GM13976 (cell line): ENCODE measurements at regions not wholly inside any gene's neighbourhood (a gene's known extent, or its start where the extent isn't known, plus 50 kb on each side); places are given as distances from the start of the nearest gene placed in this dataset.
A peak's percentile ranks its signal among the peaks of the same experiment; 100 is the strongest.

Experiments
- DNase-seq: peaks from one replicate; pipeline ENCODE4 v3.0.0; 2012; ENCODE audit warnings: low spot score
- in situ Hi-C: fragments of 300-500 bp; cut with MboI; formaldehyde crosslinking; loops from one replicate; pipeline ENCODE4 v1.12.0; 2022; ENCODE audit warnings: low sequenced_read_pairs, mixed read lengths, inconsistent platforms; ENCODE audit not compliant: unreplicated experiment
- TF ChIP-seq, protein P1 (sequence below): IDR thresholded peaks from 2 replicates; pipeline ENCODE4 v1.5.1; 2012; ENCODE audit warnings: borderline replicate concordance, mild to moderate bottlenecking; ENCODE audit not compliant: insufficient read depth; ENCODE audit errors: extremely low read depth, missing control alignments, control extremely low read depth

DNA sequence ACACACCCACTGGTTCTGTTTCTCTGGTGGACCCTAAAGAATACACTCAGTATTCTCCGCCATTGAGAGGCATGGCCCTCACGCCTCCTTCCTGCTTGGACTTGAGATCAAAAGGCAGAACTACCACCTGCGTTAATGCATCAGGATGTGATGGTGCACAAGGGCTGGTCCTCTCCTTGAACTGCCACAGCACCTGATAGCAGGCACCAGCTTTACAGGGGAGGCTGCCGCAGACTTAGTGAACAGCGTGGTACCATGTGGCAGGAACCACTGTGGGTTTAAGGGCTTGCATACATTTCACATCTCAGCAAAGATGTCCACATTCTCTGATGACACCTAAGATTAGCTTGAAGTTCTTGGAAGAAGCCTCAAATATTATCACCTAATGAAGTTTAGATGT is 208.7 kb downstream of the GADD45G start:
- no peak for DNase-seq
- in situ Hi-C loops = no loop called here
- TF ChIP-seq, protein P1, sequence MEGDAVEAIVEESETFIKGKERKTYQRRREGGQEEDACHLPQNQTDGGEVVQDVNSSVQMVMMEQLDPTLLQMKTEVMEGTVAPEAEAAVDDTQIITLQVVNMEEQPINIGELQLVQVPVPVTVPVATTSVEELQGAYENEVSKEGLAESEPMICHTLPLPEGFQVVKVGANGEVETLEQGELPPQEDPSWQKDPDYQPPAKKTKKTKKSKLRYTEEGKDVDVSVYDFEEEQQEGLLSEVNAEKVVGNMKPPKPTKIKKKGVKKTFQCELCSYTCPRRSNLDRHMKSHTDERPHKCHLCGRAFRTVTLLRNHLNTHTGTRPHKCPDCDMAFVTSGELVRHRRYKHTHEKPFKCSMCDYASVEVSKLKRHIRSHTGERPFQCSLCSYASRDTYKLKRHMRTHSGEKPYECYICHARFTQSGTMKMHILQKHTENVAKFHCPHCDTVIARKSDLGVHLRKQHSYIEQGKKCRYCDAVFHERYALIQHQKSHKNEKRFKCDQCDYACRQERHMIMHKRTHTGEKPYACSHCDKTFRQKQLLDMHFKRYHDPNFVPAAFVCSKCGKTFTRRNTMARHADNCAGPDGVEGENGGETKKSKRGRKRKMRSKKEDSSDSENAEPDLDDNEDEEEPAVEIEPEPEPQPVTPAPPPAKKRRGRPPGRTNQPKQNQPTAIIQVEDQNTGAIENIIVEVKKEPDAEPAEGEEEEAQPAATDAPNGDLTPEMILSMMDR = no peak

DNA sequence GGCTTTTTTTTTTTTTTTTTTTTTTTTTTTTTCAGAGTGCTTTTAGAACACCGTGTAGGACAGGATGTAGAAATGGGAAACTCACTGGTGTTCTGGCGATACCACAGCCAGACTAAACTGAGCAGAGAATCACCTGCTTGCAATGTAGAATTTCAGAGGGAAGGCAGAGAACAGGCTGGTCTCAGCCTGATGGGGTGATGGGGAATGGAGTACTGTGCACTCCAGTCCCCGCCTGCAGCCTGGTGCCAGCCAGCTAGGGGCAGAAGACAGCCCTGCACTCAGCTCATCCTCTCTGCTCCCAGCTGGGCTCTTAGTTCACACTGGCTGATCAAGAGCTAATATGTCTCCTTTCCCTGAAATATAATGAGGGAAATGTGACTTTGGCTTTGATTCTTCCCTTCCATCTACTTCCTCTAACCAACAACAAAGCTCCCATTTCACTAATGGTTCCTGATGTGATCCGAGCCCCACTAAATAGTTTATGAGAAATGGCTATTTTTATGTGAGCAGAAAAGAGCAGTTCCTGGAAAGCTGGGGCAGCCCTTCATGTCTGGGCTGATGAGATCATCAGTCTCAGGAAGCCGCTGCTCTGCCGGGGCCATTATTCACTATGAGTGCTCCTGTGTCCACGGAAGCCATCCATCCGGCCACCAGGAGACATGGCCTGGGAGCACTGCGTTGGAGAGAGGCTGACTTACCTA is 209.7 kb downstream of the GADD45G start:
- in situ Hi-C loops = no loop called here
- DNase-seq = no peak
- TF ChIP-seq, protein P1 = no peak

DNA sequence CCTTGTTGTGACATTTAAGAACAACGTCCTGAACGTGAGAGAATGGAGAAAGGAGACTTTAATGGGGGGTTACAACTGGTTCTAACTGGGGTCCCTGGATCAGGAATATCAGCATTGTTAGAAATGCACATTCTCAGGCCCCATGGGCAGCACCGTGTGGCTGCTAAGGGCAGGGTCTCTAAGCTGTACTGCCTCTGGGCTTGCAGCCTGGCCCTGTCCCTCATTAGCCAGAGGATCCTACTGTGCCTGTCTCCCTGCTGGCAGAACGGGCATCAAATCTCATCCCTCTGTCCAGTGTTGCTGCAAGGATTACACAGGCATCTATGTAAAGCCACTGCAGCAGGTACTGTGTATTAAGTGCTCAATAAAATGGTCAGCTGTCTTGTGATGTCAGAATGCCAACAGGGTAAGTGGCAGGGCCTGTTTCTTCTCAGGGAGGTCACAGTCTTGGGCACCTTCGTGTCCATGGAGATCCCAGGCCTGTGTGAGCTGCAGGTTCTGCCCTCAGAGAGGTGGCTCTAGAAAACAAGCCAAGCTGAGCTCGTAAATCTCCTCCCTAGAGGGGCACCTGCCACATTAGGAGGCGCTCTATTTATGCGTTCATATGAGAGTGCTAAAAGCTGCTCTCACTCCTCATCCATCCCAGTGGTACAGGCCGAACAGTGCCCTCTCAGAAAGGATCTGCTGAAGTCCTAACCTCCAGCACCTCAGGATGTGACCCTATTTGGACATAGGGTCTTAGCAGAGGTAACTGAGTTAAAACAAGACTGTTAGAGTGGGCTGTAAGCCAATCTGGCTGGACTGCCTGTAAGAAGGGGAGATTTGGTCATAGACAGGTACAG is 210.5 kb downstream of the GADD45G start:
- in situ Hi-C loops = no loop called here
- TF ChIP-seq, protein P1 = no peak
- no peak for DNase-seq

DNA sequence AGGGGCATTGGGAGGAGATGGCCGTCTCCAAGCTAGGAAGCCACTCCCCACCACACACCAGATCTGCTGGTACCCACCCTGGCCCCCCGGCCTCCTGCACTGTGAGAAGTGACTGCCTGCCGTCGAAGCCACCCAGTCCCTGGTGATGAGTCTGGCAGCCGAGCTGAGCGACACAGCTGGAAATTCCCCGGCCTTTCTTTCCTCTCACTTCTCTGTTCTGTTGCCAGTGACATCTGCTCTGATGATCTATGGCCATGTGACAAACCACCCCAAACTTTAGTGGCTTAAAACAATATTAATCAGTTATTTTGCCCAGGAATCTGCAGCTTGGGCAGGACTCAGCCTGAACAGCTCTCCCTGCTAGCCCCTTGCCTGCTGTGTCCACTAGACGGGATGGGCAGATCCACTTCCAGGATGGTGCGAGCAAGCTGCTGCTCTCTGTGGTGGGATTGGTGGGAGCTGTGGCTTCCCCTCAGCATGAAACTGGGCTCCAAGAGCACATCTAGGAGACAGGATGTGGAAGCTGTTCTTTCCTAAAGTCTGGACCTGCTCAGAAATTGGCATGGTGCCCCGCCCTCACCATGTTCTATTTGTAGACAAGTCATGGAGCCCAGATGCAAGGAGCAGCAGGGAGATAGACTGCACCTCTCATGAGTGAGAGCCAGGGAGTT is 211.2 kb downstream of the GADD45G start:
- DNase-seq = peak; percentile 88
- TF ChIP-seq, protein P1 = no peak
- in situ Hi-C loops = no loop called here

DNA sequence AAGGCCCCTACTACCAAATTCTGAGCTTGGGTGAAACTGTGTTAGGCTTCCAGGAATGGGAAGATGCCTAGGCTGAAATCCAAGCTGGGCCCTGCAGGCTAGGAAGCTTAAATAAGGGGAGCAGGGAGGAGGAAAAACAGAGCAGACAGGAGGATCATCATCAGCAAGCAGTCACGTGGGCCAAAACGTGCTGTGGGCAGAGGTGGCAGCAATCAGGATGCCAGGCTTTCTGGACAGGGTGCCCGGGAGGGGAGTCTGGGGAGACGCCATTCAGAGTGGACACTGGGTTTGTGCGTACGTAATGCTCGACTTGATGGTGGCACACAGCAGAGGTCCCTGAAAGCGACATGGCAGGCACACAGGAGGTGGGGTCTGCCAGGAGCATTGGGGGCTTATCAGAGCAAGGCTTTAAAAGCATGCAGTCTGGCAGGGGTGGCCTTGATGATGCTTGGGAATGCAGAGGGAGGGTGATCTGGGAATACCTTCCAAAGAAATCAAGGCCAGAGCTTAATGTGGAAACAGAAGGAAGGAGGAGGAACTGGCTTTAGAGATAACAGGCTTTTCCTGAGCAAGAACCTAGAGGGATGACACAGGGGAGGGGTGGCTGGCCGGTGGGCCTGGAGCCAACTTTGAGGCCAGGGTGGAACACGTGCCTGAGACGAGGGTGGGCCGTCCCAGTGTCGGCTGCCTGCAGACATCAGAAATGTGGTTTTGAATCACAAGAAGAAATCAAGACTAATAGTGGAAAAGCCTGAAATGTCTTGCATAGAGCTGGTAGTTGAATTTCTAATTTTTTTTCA is 212.5 kb downstream of the GADD45G start:
- DNase-seq = no peak
- TF ChIP-seq, protein P1 = no peak
- in situ Hi-C loops = no loop called here

DNA sequence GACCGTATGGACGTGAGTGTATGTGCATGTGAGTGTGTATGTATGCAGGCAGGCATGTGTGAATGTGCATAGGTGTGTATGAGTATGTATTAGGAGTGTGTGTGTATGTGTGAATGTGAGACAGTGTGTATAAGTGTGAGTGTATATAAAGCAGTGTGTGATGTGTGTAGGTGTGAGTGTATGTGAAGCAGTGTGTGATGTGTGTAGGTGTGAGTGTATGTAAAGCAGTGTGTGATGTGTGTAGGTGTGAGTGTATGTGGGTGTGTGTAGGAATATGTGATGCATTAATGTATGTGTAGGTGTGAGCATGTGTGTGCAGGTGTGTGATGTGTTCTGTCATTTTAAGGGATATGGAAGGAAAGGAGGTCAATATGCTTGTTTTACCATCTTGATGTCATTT is 215.5 kb downstream of the GADD45G start:
- DNase-seq = no peak
- in situ Hi-C loops = no loop called here
- TF ChIP-seq, protein P1 = no peak
